HG02759 (cell line): ENCODE measurements at regions not wholly inside any gene's neighbourhood (a gene's known extent, or its start where the extent isn't known, plus 50 kb on each side); places are given as distances from the start of the nearest gene placed in this dataset.
"Not testable (repeated sequence)": the region's sequence is repeated elsewhere in the genome, so short reads cannot be mapped to it uniquely, and the experiment has no call there.

Experiments used
- ATAC-seq: cut with Tn5 transposase; IDR thresholded peaks from one replicate; pipeline ENCODE4 v1.9.1; 2021; ENCODE audit warnings: mild to moderate bottlenecking, moderate library complexity; ENCODE audit not compliant: unreplicated experiment

GRCh38 chr21:32099812-32100416 lies 178.9 kb downstream of the MIS18A start:
- ATAC-seq = no peak

- ATAC-seq = no peak
Measured at GRCh38 chr21:32096411-32096810, 182.4 kb downstream of the MIS18A start.

GRCh38 chr21:32094804-32095203 lies 184.0 kb downstream of the MIS18A start:
- no peak for ATAC-seq

- ATAC-seq = no peak
Measured at GRCh38 chr21:32093646-32094462, 185.0 kb downstream of the MIS18A start.

GRCh38 chr21:32090956-32091355 lies 187.9 kb downstream of the MIS18A start:
- ATAC-seq = no peak

GRCh38 chr21:32089766-32090165 lies 189.1 kb downstream of the MIS18A start:
- ATAC-seq = no peak

- no peak for ATAC-seq
Measured at GRCh38 chr21:32088471-32088870, 190.4 kb downstream of the MIS18A start.

GRCh38 chr21:32087447-32087846 lies 191.4 kb downstream of the MIS18A start:
- ATAC-seq = no peak

GRCh38 chr21:32083197-32083596 lies 195.7 kb downstream of the MIS18A start:
- no peak for ATAC-seq

- no peak for ATAC-seq
Measured at GRCh38 chr21:32082466-32082865, 196.4 kb downstream of the MIS18A start.

- no peak for ATAC-seq
Measured at GRCh38 chr21:32073593-32073992, 200.8 kb downstream of the HUNK start.

- no peak for ATAC-seq
Measured at GRCh38 chr21:32073190-32073589, 200.4 kb downstream of the HUNK start.

- ATAC-seq = not testable (repeated sequence)
Measured at GRCh38 chr21:32071620-32072019, 198.8 kb downstream of the HUNK start.

GRCh38 chr21:32070676-32071330 lies 198.0 kb downstream of the HUNK start:
- ATAC-seq = no peak

- ATAC-seq = no peak
Measured at GRCh38 chr21:32070126-32070525, 197.3 kb downstream of the HUNK start.

- ATAC-seq = no peak
Measured at GRCh38 chr21:32065654-32066053, 192.8 kb downstream of the HUNK start.

GRCh38 chr21:32064281-32064910 lies 191.6 kb downstream of the HUNK start:
- ATAC-seq = no peak

GRCh38 chr21:32062591-32063227 lies 189.9 kb downstream of the HUNK start:
- ATAC-seq = no peak

GRCh38 chr21:32061729-32062128 lies 188.9 kb downstream of the HUNK start:
- ATAC-seq = no peak

GRCh38 chr21:32056791-32057190 lies 184.0 kb downstream of the HUNK start:
- ATAC-seq = no peak

GRCh38 chr21:32055305-32055704 lies 182.5 kb downstream of the HUNK start:
- ATAC-seq = no peak
